HG02798 (cell line): ENCODE measurements at regions not wholly inside any gene's neighbourhood (a gene's known extent, or its start where the extent isn't known, plus 50 kb on each side); places are given as distances from the start of the nearest gene placed in this dataset.

ENCODE experiments used
- ATAC-seq: cut with Tn5 transposase; IDR thresholded peaks from one replicate; pipeline ENCODE4 v1.9.1; 2021; ENCODE audit warnings: mild to moderate bottlenecking; ENCODE audit not compliant: unreplicated experiment, poor library complexity

GRCh38 chr18:27599202-27599829, 414.2 kb upstream of the CHST9 start:
- ATAC-seq = peak; percentile 81

GRCh38 chr18:27595113-27595838, 410.2 kb upstream of the CHST9 start:
- ATAC-seq = no peak

GRCh38 chr18:27585602-27586173, 400.6 kb upstream of the CHST9 start:
- no peak for ATAC-seq

DNA sequence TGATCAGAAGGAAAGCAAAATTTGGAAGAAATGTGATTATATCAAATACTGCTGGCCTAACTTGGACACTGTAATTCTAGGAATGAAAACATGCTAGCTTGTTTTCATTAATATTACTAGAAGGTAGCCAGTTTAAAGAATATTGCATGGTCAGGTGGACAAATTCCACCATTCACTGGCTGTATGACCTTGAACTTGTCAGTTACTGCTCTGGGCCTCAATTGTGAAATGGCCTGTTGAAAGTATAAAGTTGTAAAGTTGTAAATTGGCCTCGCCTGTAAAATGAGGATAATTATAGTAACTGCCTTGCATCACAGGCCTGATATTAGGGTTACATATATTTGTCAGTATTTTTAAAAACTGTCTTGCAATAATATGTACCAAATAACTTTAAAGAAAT, 398.4 kb upstream of the CHST9 start:
- no peak for ATAC-seq

DNA sequence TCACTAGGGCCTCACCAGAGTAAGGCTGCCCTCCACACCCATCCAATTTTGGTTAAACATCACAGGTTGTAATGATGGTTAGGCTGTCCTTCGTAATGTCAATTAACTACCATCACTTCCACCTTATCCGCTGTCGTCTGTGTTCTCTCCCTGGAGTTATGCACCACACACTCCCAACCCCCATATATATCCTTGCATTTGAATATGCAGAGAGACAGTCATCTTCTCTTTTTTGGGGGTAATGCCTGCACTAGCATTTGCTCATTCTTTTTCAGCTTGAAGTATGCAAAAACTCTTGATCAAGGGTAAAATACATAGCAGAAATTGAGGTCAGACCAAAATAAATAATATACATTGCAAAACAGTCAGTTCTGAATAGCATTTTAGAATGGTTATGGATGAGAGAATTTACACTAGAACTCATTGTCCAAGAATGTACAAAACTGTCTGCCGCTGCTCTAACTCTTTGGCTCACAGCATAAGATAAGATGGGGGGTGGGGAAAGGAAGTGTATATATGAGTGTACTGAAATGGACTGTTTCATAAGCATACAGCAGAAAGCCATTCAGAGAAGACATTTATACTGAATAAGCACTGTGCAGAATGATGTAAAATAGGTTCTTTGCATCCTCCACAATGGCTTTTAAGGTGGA, 397.8 kb upstream of the CHST9 start:
- no peak for ATAC-seq

- ATAC-seq = no peak
Observed at GRCh38 chr18:27581296-27581904, 396.3 kb upstream of the CHST9 start.

GRCh38 chr18:27579364-27579763, 394.3 kb upstream of the CHST9 start:
- ATAC-seq = no peak

DNA sequence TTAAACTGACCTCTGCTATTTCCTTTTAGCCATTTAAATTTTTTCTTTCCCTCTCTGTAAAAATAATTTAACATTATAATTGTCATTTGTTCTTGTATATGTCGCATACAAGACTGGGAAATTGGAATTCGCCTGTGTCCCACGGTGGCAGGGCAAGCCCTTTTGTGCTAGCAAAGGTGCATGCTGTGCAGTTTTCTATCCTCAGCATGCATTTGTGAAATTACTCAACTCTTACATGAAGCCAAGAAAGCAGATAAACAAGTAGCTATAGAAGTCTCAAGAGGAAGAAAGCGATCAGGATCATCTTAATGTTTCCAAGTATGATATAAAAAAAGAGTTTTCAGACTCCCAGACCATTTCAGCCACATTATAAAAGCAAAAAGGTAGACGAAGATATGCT, 392.6 kb upstream of the CHST9 start:
- ATAC-seq = no peak

GRCh38 chr18:27577265-27577664, 392.2 kb upstream of the CHST9 start:
- ATAC-seq = no peak

DNA sequence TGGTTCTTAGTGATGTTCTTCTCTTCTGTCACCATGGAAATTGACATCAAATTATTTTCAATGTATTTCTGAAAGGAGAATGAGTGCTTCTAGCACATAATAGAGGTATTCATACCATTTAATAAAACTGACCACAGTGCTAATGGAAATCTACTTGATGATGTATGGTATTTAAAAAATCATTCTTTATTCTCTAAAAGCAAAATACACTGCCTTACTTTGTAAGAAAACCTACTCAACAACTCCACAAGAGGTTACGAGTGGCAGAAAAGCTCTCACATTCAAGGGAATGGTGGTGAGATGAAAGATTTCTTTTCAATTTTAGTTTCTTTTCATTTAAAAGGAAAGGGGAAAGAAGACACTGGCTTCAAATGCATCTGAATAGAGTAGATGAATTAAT, 382.3 kb upstream of the CHST9 start:
- no peak for ATAC-seq

DNA sequence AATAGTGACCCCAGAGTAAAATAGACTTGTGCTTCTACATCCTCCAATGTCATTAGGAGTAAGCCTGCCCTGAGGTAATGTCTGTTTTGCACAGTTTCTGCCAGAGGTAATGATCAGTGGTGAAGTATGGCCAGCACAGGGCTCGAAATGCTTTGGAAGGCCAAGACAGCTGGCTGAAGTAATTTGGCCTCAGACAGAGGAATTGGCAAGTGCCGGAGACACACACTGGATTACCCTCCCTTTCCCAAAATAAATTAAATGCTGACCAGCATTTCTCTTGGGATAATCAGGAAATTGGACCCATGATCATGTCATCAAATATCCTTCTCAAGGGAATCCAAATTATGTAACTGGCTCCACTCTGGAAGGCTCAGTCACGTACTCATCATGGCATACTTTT, 379.0 kb upstream of the CHST9 start:
- ATAC-seq = no peak

DNA sequence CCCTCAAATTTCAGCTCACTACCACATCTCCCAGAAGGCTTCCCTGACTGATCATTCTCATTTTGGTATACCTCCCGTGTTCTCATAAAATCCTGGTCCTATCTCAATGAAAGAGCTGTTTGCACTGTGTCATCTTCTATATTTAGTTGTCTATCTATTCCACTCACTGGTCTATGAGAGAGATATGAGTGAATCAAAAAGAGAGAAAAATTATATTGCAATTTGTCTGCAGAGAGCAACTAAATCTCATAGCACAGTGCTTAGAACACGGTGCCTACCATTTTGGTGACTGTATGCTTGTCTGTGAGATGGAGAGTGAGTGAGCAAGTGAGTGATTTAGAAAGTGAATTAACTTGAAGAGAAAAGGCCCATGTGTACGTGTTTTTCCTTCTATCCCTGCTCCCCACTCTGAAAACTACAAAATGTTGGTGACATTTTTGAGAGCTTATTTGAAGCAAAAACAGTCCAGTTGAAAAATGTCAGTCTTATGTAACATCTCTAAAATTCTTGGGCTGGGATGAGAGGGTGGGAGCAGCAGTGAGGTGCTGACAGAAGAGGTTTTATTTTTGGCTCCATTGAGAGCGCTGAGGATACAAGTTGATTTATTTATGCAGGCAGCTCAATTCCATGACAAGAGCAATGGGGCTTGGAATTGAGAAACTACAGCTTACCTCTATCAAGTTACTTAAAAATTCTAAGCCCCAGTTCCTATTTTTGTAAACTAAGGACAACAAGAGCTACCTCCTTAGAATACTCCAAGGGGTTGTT, 373.5 kb upstream of the CHST9 start:
- ATAC-seq = no peak

- no peak for ATAC-seq
Observed at GRCh38 chr18:27556741-27557140, 371.6 kb upstream of the CHST9 start.

DNA sequence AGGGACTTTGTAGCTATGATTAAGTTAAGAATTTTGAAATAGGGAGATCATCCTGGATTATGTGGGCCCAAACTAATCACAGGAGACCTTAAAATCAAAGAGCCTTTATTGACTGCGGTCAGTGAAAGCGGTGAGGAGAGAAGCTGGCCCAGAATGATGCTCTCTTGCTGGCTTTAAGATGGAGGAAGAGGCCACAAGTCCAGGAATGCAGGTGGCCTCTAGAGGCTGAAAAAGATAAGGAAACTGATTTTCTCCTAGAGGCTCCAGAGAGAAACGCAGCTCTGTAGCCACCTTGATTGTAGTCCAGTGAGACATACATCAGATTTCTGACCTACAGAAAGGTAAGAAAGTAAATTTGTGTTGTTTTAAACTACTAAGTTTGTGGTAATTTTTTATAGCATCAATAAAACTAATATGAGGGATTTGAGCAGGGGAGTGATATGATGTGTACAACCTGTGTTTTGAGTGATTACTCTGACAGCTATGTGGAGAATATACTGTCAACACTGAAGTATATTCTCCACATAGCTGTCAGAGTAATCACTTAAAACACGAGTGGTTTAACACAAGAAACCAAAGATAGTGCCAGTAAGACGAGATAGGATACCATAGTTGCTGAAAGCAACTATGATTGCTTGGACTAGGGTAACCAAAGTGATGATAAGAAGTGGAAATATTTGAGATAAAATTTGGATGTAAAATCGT, 364.4 kb upstream of the CHST9 start:
- no peak for ATAC-seq

DNA sequence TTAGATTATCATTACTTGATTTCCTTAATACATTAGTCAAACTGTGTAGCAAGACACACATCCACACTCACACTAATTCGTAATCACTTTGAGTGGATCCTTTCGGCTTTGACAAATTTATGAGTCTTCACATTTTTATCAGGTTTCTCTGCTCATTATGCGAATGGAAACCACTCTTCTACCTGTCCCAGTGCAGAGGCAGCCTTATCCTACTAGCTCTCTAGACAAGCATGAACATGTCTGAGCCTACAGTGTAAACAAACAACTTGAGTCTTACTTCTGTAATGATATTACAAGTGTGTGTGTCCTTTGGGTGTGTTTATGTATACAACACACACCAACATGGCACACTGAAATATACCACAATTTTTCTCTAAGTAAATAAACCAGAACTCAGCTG, 361.9 kb upstream of the CHST9 start:
- no peak for ATAC-seq

DNA sequence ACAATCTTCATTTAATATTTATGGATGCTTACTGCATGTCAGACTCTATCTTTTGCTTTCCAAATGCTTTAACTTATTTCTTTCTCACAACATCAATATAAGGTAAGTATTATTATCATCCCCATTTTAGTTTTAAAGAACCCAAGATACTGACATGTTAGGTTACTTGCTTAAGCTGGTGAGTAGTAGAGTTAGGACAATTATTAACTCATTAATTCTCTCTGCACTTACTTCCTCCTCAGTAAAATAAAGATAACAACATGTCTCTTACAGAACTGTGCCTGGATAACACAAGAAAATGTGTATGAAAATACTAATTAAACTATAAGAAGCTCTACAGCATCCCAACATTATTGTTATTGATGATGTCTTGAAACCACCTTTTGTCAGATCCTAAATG, 359.1 kb upstream of the CHST9 start:
- ATAC-seq = no peak

- no peak for ATAC-seq
Observed at GRCh38 chr18:27541293-27541692, 356.2 kb upstream of the CHST9 start.

- ATAC-seq = no peak
Observed at GRCh38 chr18:27540111-27540510, 355.0 kb upstream of the CHST9 start.

- ATAC-seq = no peak
Observed at GRCh38 chr18:27528925-27529521, 343.9 kb upstream of the CHST9 start.
